GM12878 (cell line): ENCODE measurements at regions not wholly inside any gene's neighbourhood (a gene's known extent, or its start where the extent isn't known, plus 50 kb on each side); places are given as distances from the start of the nearest gene placed in this dataset.

Source experiments
- ATAC-seq: fragments of 200-7000 bp; cut with Tn5 transposase; 3 replicates; pipeline ENCODE4 v1.9.1; 2020; ENCODE audit warnings: mild to moderate bottlenecking, moderate library complexity
- BruUV-seq: library from RNA; stranded (reverse); fragments of 400-500 nt; replicated peaks from 2 replicates; lab custom pipeline; 2021; lab: Mats Ljungman, UMichigan
- CTCF ChIA-PET: fragments of 300-600 bp; sonication (Branson Sonifier 250); formaldehyde crosslinking; extraction: SDS; loops from one replicate; lab custom pipeline; 2021; ENCODE audit warnings: inconsistent platforms; lab: Yijun Ruan, JAX
- POLR2A ChIA-PET: fragments of 350-600 bp; formaldehyde crosslinking; extraction: SDS; loops from one replicate; lab custom pipeline; 2021; ENCODE audit warnings: inconsistent platforms; lab: Charles Lee
- RAD21 ChIA-PET: fragments of 300-600 bp; sonication (Branson Sonifier 250); formaldehyde crosslinking; loops from one replicate; lab custom pipeline; 2023; ENCODE audit warnings: antibody characterized with exemption; ENCODE audit not compliant: unreplicated experiment; lab: Charles Lee
- SMC1A ChIA-PET: fragments of 300-600 bp; sonication (Branson Sonifier 250); formaldehyde crosslinking; loops from one replicate; lab custom pipeline; 2023; ENCODE audit not compliant: unreplicated experiment, uncharacterized antibody; lab: Charles Lee
- DNase-seq: peaks from one replicate; pipeline ENCODE4 v3.0.0-alpha.2; 2011; ENCODE audit warnings: low read depth, low spot score
- FAIRE-seq: peaks from 3 replicates; lab custom pipeline; 2011; peaks lifted over from hg19 to GRCh38; lab: Jason Lieb, UNC
- H2AFZ ChIP-seq: 2 replicates; pipeline ENCODE4 v1.6.0; 2011; ENCODE audit warnings: low read depth, low read length, control low read depth; ENCODE audit not compliant: control insufficient read depth
- H3K27ac ChIP-seq: 2 replicates; pipeline ENCODE4 v1.5.1; 2011; ENCODE audit warnings: control low read depth; ENCODE audit not compliant: control insufficient read depth, insufficient read depth
- H3K27me3 ChIP-seq, 2 experiments: replicated peaks in 1 of 2; 2 replicates each; pipeline versions ENCODE4 v1.6.0 to v1.6.1; 2011; ENCODE audit warnings: low read length in 1 of 2; ENCODE audit not compliant: control insufficient read depth in 2 of 2, insufficient read depth in 2 of 2
- H3K36me3 ChIP-seq, 2 experiments: 2 replicates each; pipeline ENCODE4 v1.5.1; 2011; ENCODE audit warnings: low read length in 1 of 2; ENCODE audit not compliant: control insufficient read depth in 2 of 2, insufficient read depth in 2 of 2
- H3K4me1 ChIP-seq: 2 replicates; pipeline ENCODE4 v1.6.1; 2011; ENCODE audit warnings: mild to moderate bottlenecking, low read length, moderate library complexity, mixed read lengths; ENCODE audit not compliant: control insufficient read depth, insufficient read depth
- H3K4me2 ChIP-seq: 2 replicates; pipeline ENCODE4 v1.6.0; 2011; ENCODE audit warnings: control low read depth; ENCODE audit not compliant: control insufficient read depth, insufficient read depth
- H3K4me3 ChIP-seq: fragments of 200-600 bp; sonication (generic); 2 replicates; pipeline ENCODE4 v1.5.1; 2016
- H3K79me2 ChIP-seq: 2 replicates; pipeline ENCODE4 v1.6.0; 2011; ENCODE audit warnings: low read length; ENCODE audit not compliant: control insufficient read depth, insufficient read depth
- H3K9ac ChIP-seq: 2 replicates; pipeline ENCODE4 v1.8.0; 2011; ENCODE audit warnings: low read length, control low read depth, mixed read lengths; ENCODE audit not compliant: control insufficient read depth, insufficient read depth
- H3K9me3 ChIP-seq: replicated peaks from 3 replicates; pipeline ENCODE4 v1.5.1; 2011; ENCODE audit warnings: mild to moderate bottlenecking, low read length; ENCODE audit not compliant: control insufficient read depth, insufficient read depth
- H4K20me1 ChIP-seq: 2 replicates; pipeline ENCODE4 v1.6.0; 2011; ENCODE audit not compliant: control insufficient read depth, insufficient read depth
- BMI1 ChIP-seq: fragments of 450-650 bp; IDR thresholded peaks from 2 replicates; pipeline ENCODE4 v1.6.1; 2016; ENCODE audit warnings: mild to moderate bottlenecking, moderate library complexity, borderline replicate concordance
- CBX5 ChIP-seq: sonication (generic); IDR thresholded peaks from 2 replicates; pipeline ENCODE4 v1.6.1; 2016; ENCODE audit warnings: low read depth, moderate library complexity, mild to moderate bottlenecking, inconsistent platforms
- CHD2 ChIP-seq: IDR thresholded peaks from 2 replicates; pipeline ENCODE4 v1.6.1; 2011; ENCODE audit warnings: low read depth, low read length, improper control_type of control experiment, borderline replicate concordance
- EGR1 ChIP-seq, 2 experiments: IDR thresholded peaks; 1 replicate in 1 of 2; 2 replicates in 1 of 2; pipeline ENCODE4 v1.6.1; 2011 to 2012; ENCODE audit warnings: low read depth in 2 of 2, low read length in 2 of 2, borderline replicate concordance in 1 of 2, mild to moderate bottlenecking in 1 of 2, moderate library complexity in 1 of 2
- EP300 ChIP-seq, 2 experiments: fragments of 150-350 bp in 1 of 2; IDR thresholded peaks; 2 replicates each; pipeline ENCODE4 v1.6.1; 2011 to 2012; ENCODE audit warnings: low read depth in 2 of 2, low read length in 2 of 2, borderline replicate concordance in 1 of 2, improper control_type of control experiment in 1 of 2, inconsistent platforms in 1 of 2; ENCODE audit not compliant: control insufficient read depth in 1 of 2
- FOXM1 ChIP-seq: IDR thresholded peaks from 2 replicates; pipeline ENCODE4 v1.6.1; 2012; ENCODE audit warnings: low read depth, mild to moderate bottlenecking, inconsistent platforms, low read length, moderate library complexity
- TCF3 ChIP-seq: IDR thresholded peaks from 2 replicates; pipeline ENCODE4 v1.6.1; 2012; ENCODE audit warnings: low read depth, mild to moderate bottlenecking, low read length, borderline replicate concordance; ENCODE audit not compliant: insufficient read depth
- USF1 ChIP-seq: IDR thresholded peaks from 2 replicates; pipeline ENCODE4 v1.6.1; 2011; ENCODE audit warnings: borderline replicate concordance, low read depth, mild to moderate bottlenecking, moderate library complexity, mixed read lengths, low read length; ENCODE audit not compliant: insufficient read depth; ENCODE audit errors: extremely low read length
- ZNF274 ChIP-seq: IDR thresholded peaks from one replicate; pipeline ENCODE4 v1.8.0; 2011; ENCODE audit not compliant: insufficient read length, insufficient read depth
- WGBS: methylation state at CpG from one replicate; pipeline ENCODE4 v1.1.6; 2016; ENCODE audit warnings: low lambda C conversion rate; ENCODE audit not compliant: insufficient replicate concordance, insufficient coverage; ENCODE audit errors: missing lambda C conversion rate; 5-methylcytosine and 5-hydroxymethylcytosine counted together
- in situ Hi-C: fragments of 300-500 bp; cut with MboI; formaldehyde crosslinking; loops from 9 replicates; pipeline ENCODE4 v1.14.3; 2018; ENCODE audit warnings: mixed read lengths
- intact Hi-C: fragments of 100-400 bp; cut with micrococcal nuclease; formaldehyde crosslinking; loops from one replicate; pipeline ENCODE4 v1.14.2; 2022; ENCODE audit not compliant: unreplicated experiment
- TF ChIP-seq, protein P1 (sequence below): fragments of 150-350 bp; IDR thresholded peaks from 2 replicates; pipeline ENCODE4 v1.6.1; 2016; ENCODE audit warnings: low read depth, low read length
- TF ChIP-seq, protein P2 (sequence below): IDR thresholded peaks from 2 replicates; pipeline ENCODE4 v1.6.1; 2011; ENCODE audit warnings: mild to moderate bottlenecking, low read depth, low read length, moderate library complexity; ENCODE audit not compliant: insufficient replicate concordance
- TF ChIP-seq, protein P3 (sequence below), 3 experiments: IDR thresholded peaks in 2 of 3; conservative IDR thresholded peaks in 1 of 3; 2 replicates each; pipeline ENCODE4 v1.5.1; 2011; ENCODE audit warnings: low read depth in 3 of 3, low read length in 3 of 3, mild to moderate bottlenecking in 3 of 3, control low read depth in 2 of 3, moderate library complexity in 2 of 3, inconsistent platforms in 1 of 3, mixed read lengths in 1 of 3; ENCODE audit not compliant: control insufficient read depth in 2 of 3, insufficient read depth in 1 of 3; ENCODE audit errors: extremely low read depth in 1 of 3

- Histone ChIP-seq H3K9me3 (no peaks in the 10 kb centered on the region), H3K36me3 (no peaks in the 10 kb centered on the region), H3K4me2 (no peak overlapping the region), H2AFZ (no peak overlapping the region), H4K20me1 (no peaks in the 10 kb centered on the region), H3K27me3 (no peaks in the 10 kb centered on the region), H3K27ac (no peak overlapping the region), H3K4me1 (no peaks in the 10 kb centered on the region), H3K79me2 (no peaks in the 10 kb centered on the region), H3K9ac (no peak overlapping the region), H3K4me3 (no peak overlapping the region)
- intact Hi-C loops = no loop called here
- DNase-seq = no peak
- POLR2A ChIA-PET = no interaction called here
- BruUV-seq = no TSS peak
- WGBS = 6% methylated on average over 6 of the region's 6 CpGs
- SMC1A ChIA-PET = no interaction called here
- ATAC-seq = no peak
- no peak for FAIRE-seq
- RAD21 ChIA-PET = no interaction called here
- in situ Hi-C loops = no loop called here
- CTCF ChIA-PET = interaction anchor here (1.5 kb wide), 1 partner anchor 888 kb away, joined by 3 read pairs; no protein-coding TSS in a partner anchor
- TF ChIP-seq EGR1 (IDR thresholded peaks at IDR 0.05; ENCODE audit: borderline replicate concordance in 1 of 2, low read depth in 2 of 2, low read length in 2 of 2) (no peak), ZNF274 (no peak), TCF3 (no peak), BMI1 (no peak), CBX5 (no peak), CHD2 (no peak), FOXM1 (no peak), USF1 (no peak), EP300 (IDR thresholded peaks at IDR 0.05; ENCODE audit: borderline replicate concordance in 1 of 2, control insufficient read depth in 1 of 2, low read depth in 2 of 2, low read length in 2 of 2) (no peak)
- TF ChIP-seq, protein P1, sequence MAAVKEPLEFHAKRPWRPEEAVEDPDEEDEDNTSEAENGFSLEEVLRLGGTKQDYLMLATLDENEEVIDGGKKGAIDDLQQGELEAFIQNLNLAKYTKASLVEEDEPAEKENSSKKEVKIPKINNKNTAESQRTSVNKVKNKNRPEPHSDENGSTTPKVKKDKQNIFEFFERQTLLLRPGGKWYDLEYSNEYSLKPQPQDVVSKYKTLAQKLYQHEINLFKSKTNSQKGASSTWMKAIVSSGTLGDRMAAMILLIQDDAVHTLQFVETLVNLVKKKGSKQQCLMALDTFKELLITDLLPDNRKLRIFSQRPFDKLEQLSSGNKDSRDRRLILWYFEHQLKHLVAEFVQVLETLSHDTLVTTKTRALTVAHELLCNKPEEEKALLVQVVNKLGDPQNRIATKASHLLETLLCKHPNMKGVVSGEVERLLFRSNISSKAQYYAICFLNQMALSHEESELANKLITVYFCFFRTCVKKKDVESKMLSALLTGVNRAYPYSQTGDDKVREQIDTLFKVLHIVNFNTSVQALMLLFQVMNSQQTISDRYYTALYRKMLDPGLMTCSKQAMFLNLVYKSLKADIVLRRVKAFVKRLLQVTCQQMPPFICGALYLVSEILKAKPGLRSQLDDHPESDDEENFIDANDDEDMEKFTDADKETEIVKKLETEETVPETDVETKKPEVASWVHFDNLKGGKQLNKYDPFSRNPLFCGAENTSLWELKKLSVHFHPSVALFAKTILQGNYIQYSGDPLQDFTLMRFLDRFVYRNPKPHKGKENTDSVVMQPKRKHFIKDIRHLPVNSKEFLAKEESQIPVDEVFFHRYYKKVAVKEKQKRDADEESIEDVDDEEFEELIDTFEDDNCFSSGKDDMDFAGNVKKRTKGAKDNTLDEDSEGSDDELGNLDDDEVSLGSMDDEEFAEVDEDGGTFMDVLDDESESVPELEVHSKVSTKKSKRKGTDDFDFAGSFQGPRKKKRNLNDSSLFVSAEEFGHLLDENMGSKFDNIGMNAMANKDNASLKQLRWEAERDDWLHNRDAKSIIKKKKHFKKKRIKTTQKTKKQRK = no peak
- TF ChIP-seq, protein P2, sequence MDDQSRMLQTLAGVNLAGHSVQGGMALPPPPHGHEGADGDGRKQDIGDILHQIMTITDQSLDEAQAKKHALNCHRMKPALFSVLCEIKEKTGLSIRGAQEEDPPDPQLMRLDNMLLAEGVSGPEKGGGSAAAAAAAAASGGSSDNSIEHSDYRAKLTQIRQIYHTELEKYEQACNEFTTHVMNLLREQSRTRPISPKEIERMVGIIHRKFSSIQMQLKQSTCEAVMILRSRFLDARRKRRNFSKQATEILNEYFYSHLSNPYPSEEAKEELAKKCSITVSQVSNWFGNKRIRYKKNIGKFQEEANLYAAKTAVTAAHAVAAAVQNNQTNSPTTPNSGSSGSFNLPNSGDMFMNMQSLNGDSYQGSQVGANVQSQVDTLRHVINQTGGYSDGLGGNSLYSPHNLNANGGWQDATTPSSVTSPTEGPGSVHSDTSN = no peak
- TF ChIP-seq, protein P3, sequence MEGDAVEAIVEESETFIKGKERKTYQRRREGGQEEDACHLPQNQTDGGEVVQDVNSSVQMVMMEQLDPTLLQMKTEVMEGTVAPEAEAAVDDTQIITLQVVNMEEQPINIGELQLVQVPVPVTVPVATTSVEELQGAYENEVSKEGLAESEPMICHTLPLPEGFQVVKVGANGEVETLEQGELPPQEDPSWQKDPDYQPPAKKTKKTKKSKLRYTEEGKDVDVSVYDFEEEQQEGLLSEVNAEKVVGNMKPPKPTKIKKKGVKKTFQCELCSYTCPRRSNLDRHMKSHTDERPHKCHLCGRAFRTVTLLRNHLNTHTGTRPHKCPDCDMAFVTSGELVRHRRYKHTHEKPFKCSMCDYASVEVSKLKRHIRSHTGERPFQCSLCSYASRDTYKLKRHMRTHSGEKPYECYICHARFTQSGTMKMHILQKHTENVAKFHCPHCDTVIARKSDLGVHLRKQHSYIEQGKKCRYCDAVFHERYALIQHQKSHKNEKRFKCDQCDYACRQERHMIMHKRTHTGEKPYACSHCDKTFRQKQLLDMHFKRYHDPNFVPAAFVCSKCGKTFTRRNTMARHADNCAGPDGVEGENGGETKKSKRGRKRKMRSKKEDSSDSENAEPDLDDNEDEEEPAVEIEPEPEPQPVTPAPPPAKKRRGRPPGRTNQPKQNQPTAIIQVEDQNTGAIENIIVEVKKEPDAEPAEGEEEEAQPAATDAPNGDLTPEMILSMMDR (IDR thresholded peaks at IDR 0.05 in 2 of 3, conservative IDR thresholded peaks at IDR 0.05 in 1 of 3; ENCODE audit: control insufficient read depth in 2 of 3, extremely low read depth in 1 of 3, insufficient read depth in 1 of 3, low read depth in 3 of 3, low read length in 3 of 3) = no peak
These were observed 893.0 kb upstream of the POU3F3 start for GRCh38 chr2:103960951-103961350.
